HG02623 (cell line): ENCODE measurements at regions not wholly inside any gene's neighbourhood (a gene's known extent, or its start where the extent isn't known, plus 50 kb on each side); places are given as distances from the start of the nearest gene placed in this dataset.

ENCODE experiments used
- ATAC-seq: cut with Tn5 transposase; IDR thresholded peaks from one replicate; pipeline ENCODE4 v1.9.1; 2021; ENCODE audit warnings: moderate library complexity; ENCODE audit not compliant: unreplicated experiment

- ATAC-seq = no peak
Observed at GRCh38 chr15:94059013-94059587, 172.3 kb upstream of the MCTP2 start.

GRCh38 chr15:94057305-94057704 is 174.1 kb upstream of the MCTP2 start:
- no peak for ATAC-seq

- ATAC-seq = no peak
Observed at GRCh38 chr15:94056314-94056713, 175.0 kb upstream of the MCTP2 start.

GRCh38 chr15:94053626-94054025 is 177.7 kb upstream of the MCTP2 start:
- ATAC-seq = no peak

- ATAC-seq = no peak
Observed at GRCh38 chr15:94052711-94053110, 178.7 kb upstream of the MCTP2 start.

GRCh38 chr15:94047566-94047965 is 183.8 kb upstream of the MCTP2 start:
- no peak for ATAC-seq

GRCh38 chr15:94042180-94042928 is 189.0 kb upstream of the MCTP2 start:
- ATAC-seq = no peak

- ATAC-seq = no peak
Observed at GRCh38 chr15:94041746-94042145, 189.6 kb upstream of the MCTP2 start.

GRCh38 chr15:94040541-94041248 is 190.7 kb upstream of the MCTP2 start:
- ATAC-seq = no peak

- ATAC-seq = no peak
Observed at GRCh38 chr15:94036156-94036555, 195.2 kb upstream of the MCTP2 start.

GRCh38 chr15:94033683-94034020 is 197.7 kb upstream of the MCTP2 start:
- no peak for ATAC-seq

GRCh38 chr15:94033014-94033682 is 198.2 kb upstream of the MCTP2 start:
- no peak for ATAC-seq

GRCh38 chr15:94032571-94032970 is 198.8 kb upstream of the MCTP2 start:
- ATAC-seq = no peak

- no peak for ATAC-seq
Observed at GRCh38 chr15:94031072-94031471, 200.3 kb upstream of the MCTP2 start.

GRCh38 chr15:94029495-94029894 is 201.9 kb upstream of the MCTP2 start:
- no peak for ATAC-seq

- ATAC-seq = no peak
Observed at GRCh38 chr15:94028809-94029208, 202.6 kb upstream of the MCTP2 start.

GRCh38 chr15:94028121-94028520 is 203.2 kb upstream of the MCTP2 start:
- no peak for ATAC-seq

- no peak for ATAC-seq
Observed at GRCh38 chr15:94027581-94027980, 203.8 kb upstream of the MCTP2 start.

GRCh38 chr15:94026458-94027304 is 204.7 kb upstream of the MCTP2 start:
- no peak for ATAC-seq

GRCh38 chr15:94023531-94023930 is 207.8 kb upstream of the MCTP2 start:
- ATAC-seq = no peak
